GM23338 (cell line): ENCODE measurements at regions not wholly inside any gene's neighbourhood (a gene's known extent, or its start where the extent isn't known, plus 50 kb on each side); places are given as distances from the start of the nearest gene placed in this dataset.

Experiments used
- CTCF ChIP-seq, 2 experiments: fragments of 200-600 bp in 1 of 2; sonication (generic) in 1 of 2; conservative IDR thresholded peaks; 2 replicates each; pipeline versions ENCODE4 v1.5.1 to v1.6.1; 2016 to 2017; ENCODE audit warnings: antibody characterized with exemption in 2 of 2, low read depth in 2 of 2, mild to moderate bottlenecking in 2 of 2, moderate library complexity in 1 of 2
- POLR2AphosphoS5 ChIP-seq: IDR thresholded peaks from 2 replicates; pipeline ENCODE4 v1.6.1; 2016; ENCODE audit warnings: antibody characterized with exemption, low read depth

GRCh38 chr6:141705431-141705830, 427.3 kb upstream of the GJE1 start:
- TF ChIP-seq POLR2AphosphoS5 (no peak), CTCF (conservative IDR thresholded peaks at IDR 0.05; ENCODE audit: low read depth in 2 of 2) (no peak)
